ENCODE measurements at regions not wholly inside any gene's neighbourhood (a gene's known extent, or its start where the extent isn't known, plus 50 kb on each side); places are given as distances from the start of the nearest gene placed in this dataset.
"Not testable (repeated sequence)": the region's sequence is repeated elsewhere in the genome, so short reads cannot be mapped to it uniquely, and the experiment has no call there.

DNA sequence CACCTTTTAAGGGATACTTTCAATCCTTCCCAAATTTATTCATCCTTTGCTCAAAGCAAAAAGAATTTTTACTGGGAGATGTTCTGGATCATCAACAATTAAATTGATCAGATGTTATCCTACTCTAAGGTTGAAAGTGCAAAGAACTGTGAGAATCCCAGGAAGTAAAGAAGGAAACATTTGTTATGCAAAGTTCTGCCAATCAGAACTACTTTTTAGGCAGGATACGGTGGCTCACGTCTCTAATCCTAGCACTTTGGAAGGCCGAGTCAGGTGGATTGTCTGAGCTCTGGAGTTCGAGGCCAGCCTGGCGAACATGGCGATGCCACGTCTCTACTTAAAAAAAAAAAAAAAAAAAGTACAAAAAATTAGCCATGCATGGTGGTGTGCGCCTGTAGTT lies 882.3 kb downstream of the DIAPH3 start:
- Histone ChIP-seq H3K9me3 (ENCODE audit: low read depth, low read length, poor library complexity, severe bottlenecking) (no peaks in the 10 kb centered on the region), H3K4me3 (ENCODE audit: low read depth, low read length, poor library complexity, severe bottlenecking) (no peak overlapping the region), H3K4me1 (ENCODE audit: insufficient read depth, low read length, poor library complexity, severe bottlenecking) (peaks cover 8% of the 10 kb centered on the region), H3K36me3 (ENCODE audit: insufficient read depth, low read length, poor library complexity, severe bottlenecking) (no peaks in the 10 kb centered on the region), H3K27ac (ENCODE audit: low read depth, low read length, poor library complexity, severe bottlenecking) (no peak overlapping the region), H3K27me3 (replicated peaks; ENCODE audit: insufficient read depth, low read depth, low read length, poor library complexity) (no peaks in the 10 kb centered on the region)
- BruUV-seq (replicated peaks) = no TSS peak
- POLR2A ChIA-PET (ENCODE audit: low non-redundant PET) = no interaction called here
- no peak for DNase-seq (ENCODE audit: low spot score)
- intact Hi-C loops (cut with micrococcal nuclease; ENCODE audit: unreplicated experiment) = no loop called here
- CTCF ChIA-PET = interaction anchor here (0.6 kb wide), 1 partner anchor 13 kb away, joined by 3 read pairs; no protein-coding TSS in a partner anchor
- TF ChIP-seq, protein P1, sequence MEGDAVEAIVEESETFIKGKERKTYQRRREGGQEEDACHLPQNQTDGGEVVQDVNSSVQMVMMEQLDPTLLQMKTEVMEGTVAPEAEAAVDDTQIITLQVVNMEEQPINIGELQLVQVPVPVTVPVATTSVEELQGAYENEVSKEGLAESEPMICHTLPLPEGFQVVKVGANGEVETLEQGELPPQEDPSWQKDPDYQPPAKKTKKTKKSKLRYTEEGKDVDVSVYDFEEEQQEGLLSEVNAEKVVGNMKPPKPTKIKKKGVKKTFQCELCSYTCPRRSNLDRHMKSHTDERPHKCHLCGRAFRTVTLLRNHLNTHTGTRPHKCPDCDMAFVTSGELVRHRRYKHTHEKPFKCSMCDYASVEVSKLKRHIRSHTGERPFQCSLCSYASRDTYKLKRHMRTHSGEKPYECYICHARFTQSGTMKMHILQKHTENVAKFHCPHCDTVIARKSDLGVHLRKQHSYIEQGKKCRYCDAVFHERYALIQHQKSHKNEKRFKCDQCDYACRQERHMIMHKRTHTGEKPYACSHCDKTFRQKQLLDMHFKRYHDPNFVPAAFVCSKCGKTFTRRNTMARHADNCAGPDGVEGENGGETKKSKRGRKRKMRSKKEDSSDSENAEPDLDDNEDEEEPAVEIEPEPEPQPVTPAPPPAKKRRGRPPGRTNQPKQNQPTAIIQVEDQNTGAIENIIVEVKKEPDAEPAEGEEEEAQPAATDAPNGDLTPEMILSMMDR (conservative IDR thresholded peaks at IDR 0.05; ENCODE audit: low read depth, low read length) = no peak
- no peak for TF ChIP-seq EZH2 (IDR thresholded peaks at IDR 0.05; ENCODE audit: borderline replicate concordance, low read depth, low read length, poor library complexity, severe bottlenecking)

DNA sequence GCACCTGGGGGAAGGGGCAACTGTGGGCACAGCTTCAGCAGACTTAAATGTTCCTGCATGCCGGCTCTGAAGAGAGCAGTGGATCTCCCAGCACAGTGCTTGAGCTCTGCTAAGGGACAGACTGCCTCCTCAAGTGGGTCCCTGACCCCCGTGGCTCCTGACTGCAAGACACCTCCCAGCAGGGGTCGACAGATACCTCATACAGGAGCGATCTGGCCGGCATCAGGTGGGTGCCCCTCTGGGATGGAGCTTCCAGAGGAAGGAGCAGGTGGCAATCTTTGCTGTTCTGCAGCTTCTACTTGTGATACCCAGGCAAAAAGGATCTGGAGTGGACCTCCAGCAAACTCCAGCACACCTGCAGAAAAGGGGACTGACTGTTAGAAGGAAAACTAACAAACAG lies 871.5 kb downstream of the DIAPH3 start:
- H3K9me3 ChIP-seq (ENCODE audit: low read depth, low read length, poor library complexity, severe bottlenecking); DNase-seq (ENCODE audit: low spot score); BruUV-seq (replicated peaks); CTCF ChIA-PET; H3K27ac ChIP-seq (ENCODE audit: low read depth, low read length, poor library complexity, severe bottlenecking); H3K4me1 ChIP-seq (ENCODE audit: insufficient read depth, low read length, poor library complexity, severe bottlenecking); H3K36me3 ChIP-seq (ENCODE audit: insufficient read depth, low read length, poor library complexity, severe bottlenecking); H3K4me3 ChIP-seq (ENCODE audit: low read depth, low read length, poor library complexity, severe bottlenecking); POLR2A ChIA-PET (ENCODE audit: low non-redundant PET); intact Hi-C loops (cut with micrococcal nuclease; ENCODE audit: unreplicated experiment); H3K27me3 ChIP-seq (replicated peaks; ENCODE audit: insufficient read depth, low read depth, low read length, poor library complexity): not testable (repeated sequence)

DNA sequence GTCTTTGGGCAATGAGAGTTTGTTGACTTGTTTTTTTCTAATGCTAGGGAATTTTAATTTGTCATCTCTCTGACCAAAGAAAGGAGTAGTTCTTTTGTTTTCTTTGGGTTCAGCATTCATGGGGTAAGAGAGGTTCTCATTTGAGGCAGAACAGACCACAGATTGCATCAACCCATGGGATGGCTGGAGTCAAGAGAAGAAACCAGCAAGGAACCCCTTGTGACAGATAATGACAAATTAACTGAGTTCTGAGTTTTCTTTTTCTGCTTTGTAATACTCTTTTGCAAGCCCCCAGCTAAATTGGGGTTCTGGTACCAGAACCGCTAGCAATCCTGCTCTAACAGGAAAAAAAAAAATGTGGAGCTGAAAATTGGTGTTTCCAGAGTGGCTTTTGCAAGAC lies 864.1 kb downstream of the DIAPH3 start:
- BruUV-seq (replicated peaks) = no TSS peak
- no peaks in the 10 kb centered on the region for H3K4me1 ChIP-seq (ENCODE audit: insufficient read depth, low read length, poor library complexity, severe bottlenecking)
- CTCF ChIA-PET = no interaction called here
- no peak overlapping the region for H3K4me3 ChIP-seq (ENCODE audit: low read depth, low read length, poor library complexity, severe bottlenecking)
- H3K9me3 ChIP-seq (ENCODE audit: low read depth, low read length, poor library complexity, severe bottlenecking) = no peaks in the 10 kb centered on the region
- DNase-seq (ENCODE audit: low spot score) = no peak
- intact Hi-C loops (cut with micrococcal nuclease; ENCODE audit: unreplicated experiment) = no loop called here
- POLR2A ChIA-PET (ENCODE audit: low non-redundant PET) = no interaction called here
- H3K36me3 ChIP-seq (ENCODE audit: insufficient read depth, low read length, poor library complexity, severe bottlenecking) = no peaks in the 10 kb centered on the region
- H3K27ac ChIP-seq (ENCODE audit: low read depth, low read length, poor library complexity, severe bottlenecking) = no peak overlapping the region
- TF ChIP-seq EZH2 (IDR thresholded peaks at IDR 0.05; ENCODE audit: borderline replicate concordance, low read depth, low read length, poor library complexity, severe bottlenecking) = no peak
- TF ChIP-seq, protein P1 (conservative IDR thresholded peaks at IDR 0.05; ENCODE audit: low read depth, low read length) = no peak
- H3K27me3 ChIP-seq (replicated peaks; ENCODE audit: insufficient read depth, low read depth, low read length, poor library complexity) = no peaks in the 10 kb centered on the region

DNA sequence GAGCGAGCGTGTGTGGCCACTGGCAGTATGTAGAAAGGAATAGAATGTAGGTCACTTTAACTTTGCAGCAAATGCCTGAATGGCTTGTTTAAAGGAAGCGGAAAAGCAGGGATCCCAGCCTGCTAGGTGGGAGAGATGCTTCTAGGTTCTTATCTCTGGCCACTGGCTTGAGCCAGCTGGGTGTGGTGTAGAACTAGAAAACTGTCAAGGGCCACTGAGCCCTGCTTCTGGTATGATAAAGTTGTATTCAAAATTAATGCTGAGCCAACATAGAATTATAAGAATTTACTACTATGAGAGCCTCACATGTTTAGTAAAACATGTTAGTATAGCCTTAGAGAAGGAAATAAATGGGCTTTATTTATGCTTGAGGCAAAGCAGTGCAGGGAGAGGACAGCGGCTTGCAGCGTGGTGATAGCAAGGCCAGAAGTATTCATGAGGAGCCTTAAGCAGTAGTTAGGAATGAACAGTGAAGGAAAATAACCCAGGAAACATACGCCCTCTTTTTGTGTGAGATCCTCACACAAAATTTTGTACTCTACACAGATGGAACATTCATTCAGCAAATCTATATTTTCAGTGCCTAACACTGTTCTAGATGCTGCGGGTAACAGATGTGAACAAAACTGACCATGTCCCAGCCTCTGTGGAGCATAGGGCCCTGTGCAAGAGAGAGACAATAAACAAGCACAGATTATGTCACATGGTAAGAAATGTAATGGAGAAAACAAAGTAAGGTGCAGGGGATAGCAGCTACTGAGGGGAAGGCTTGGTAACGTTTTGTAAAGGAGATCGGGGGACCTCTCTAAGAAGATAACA lies 863.2 kb downstream of the DIAPH3 start:
- no peaks in the 10 kb centered on the region for H3K27me3 ChIP-seq (replicated peaks; ENCODE audit: insufficient read depth, low read depth, low read length, poor library complexity)
- no peaks in the 10 kb centered on the region for H3K4me1 ChIP-seq (ENCODE audit: insufficient read depth, low read length, poor library complexity, severe bottlenecking)
- no peaks in the 10 kb centered on the region for H3K36me3 ChIP-seq (ENCODE audit: insufficient read depth, low read length, poor library complexity, severe bottlenecking)
- DNase-seq (ENCODE audit: low spot score) = no peak
- no TSS peak for BruUV-seq (replicated peaks)
- H3K4me3 ChIP-seq (ENCODE audit: low read depth, low read length, poor library complexity, severe bottlenecking) = no peak overlapping the region
- POLR2A ChIA-PET (ENCODE audit: low non-redundant PET) = no interaction called here
- CTCF ChIA-PET = no interaction called here
- intact Hi-C loops (cut with micrococcal nuclease; ENCODE audit: unreplicated experiment) = no loop called here
- TF ChIP-seq, protein P1 (conservative IDR thresholded peaks at IDR 0.05; ENCODE audit: low read depth, low read length) = no peak
- TF ChIP-seq EZH2 (IDR thresholded peaks at IDR 0.05; ENCODE audit: borderline replicate concordance, low read depth, low read length, poor library complexity, severe bottlenecking) = no peak
- no peaks in the 10 kb centered on the region for H3K9me3 ChIP-seq (ENCODE audit: low read depth, low read length, poor library complexity, severe bottlenecking)
- H3K27ac ChIP-seq (ENCODE audit: low read depth, low read length, poor library complexity, severe bottlenecking) = no peak overlapping the region

Data from A673 (cell line).